ENCODE measurements at regions not wholly inside any gene's neighbourhood (a gene's known extent, or its start where the extent isn't known, plus 50 kb on each side); places are given as distances from the start of the nearest gene placed in this dataset.
"Not testable (repeated sequence)": the region's sequence is repeated elsewhere in the genome, so short reads cannot be mapped to it uniquely, and the experiment has no call there.

- H3K4me3 Mint-ChIP-seq, result no peak overlapping the region
- DNase-seq, result no peak
- H3K27me3 Mint-ChIP-seq, result no peaks in the 10 kb centered on the region
- no peak overlapping the region for H3K27ac Mint-ChIP-seq
- H3K36me3 Mint-ChIP-seq (ENCODE audit: low read depth), result no peaks in the 10 kb centered on the region
- no peaks in the 10 kb centered on the region for H3K9me3 Mint-ChIP-seq
- H3K4me1 Mint-ChIP-seq (ENCODE audit: low read depth), result peaks cover 11% of the 10 kb centered on the region
Measured at GRCh38 chr2:37798315-37799005, 126.6 kb upstream of the RMDN2 start.

- Mint-ChIP-seq H3K4me1 (ENCODE audit: low read depth) (peaks cover 11% of the 10 kb centered on the region), H3K36me3 (ENCODE audit: low read depth) (no peaks in the 10 kb centered on the region), H3K27ac (no peak overlapping the region), H3K27me3 (no peaks in the 10 kb centered on the region), H3K4me3 (no peak overlapping the region), H3K9me3 (no peaks in the 10 kb centered on the region)
- DNase-seq, result no peak
Measured at GRCh38 chr2:37800176-37800858, 124.8 kb upstream of the RMDN2 start.

- DNase-seq, result no peak
- H3K4me3 Mint-ChIP-seq, result no peak overlapping the region
- peaks cover 3% of the 10 kb centered on the region for H3K9me3 Mint-ChIP-seq
- H3K4me1 Mint-ChIP-seq (ENCODE audit: low read depth), result peaks cover 5% of the 10 kb centered on the region
- H3K36me3 Mint-ChIP-seq (ENCODE audit: low read depth), result no peaks in the 10 kb centered on the region
- H3K27ac Mint-ChIP-seq, result no peak overlapping the region
- no peaks in the 10 kb centered on the region for H3K27me3 Mint-ChIP-seq
Measured at GRCh38 chr2:37802211-37802752, 122.8 kb upstream of the RMDN2 start.

GRCh38 chr2:37802899-37803379 lies 122.1 kb upstream of the RMDN2 start:
- Mint-ChIP-seq H3K36me3 (ENCODE audit: low read depth) (no peaks in the 10 kb centered on the region), H3K27me3 (no peaks in the 10 kb centered on the region), H3K4me1 (ENCODE audit: low read depth) (no peaks in the 10 kb centered on the region), H3K4me3 (no peak overlapping the region), H3K9me3 (peaks cover 3% of the 10 kb centered on the region), H3K27ac (no peak overlapping the region)
- DNase-seq, result no peak

GRCh38 chr2:37806004-37806403 lies 119.1 kb upstream of the RMDN2 start:
- not testable (repeated sequence) for H3K27me3 Mint-ChIP-seq; H3K27ac Mint-ChIP-seq; H3K36me3 Mint-ChIP-seq (ENCODE audit: low read depth); DNase-seq; H3K9me3 Mint-ChIP-seq; H3K4me3 Mint-ChIP-seq
- H3K4me1 Mint-ChIP-seq (ENCODE audit: low read depth), result peaks cover 15% of the 10 kb centered on the region

GRCh38 chr2:37809525-37809924 lies 115.6 kb upstream of the RMDN2 start:
- Mint-ChIP-seq H3K27me3 (no peaks in the 10 kb centered on the region), H3K27ac (no peak overlapping the region), H3K9me3 (peaks cover 6% of the 10 kb centered on the region), H3K4me1 (ENCODE audit: low read depth) (peaks cover 15% of the 10 kb centered on the region), H3K36me3 (ENCODE audit: low read depth) (no peaks in the 10 kb centered on the region), H3K4me3 (no peak overlapping the region)
- no peak for DNase-seq

- Mint-ChIP-seq H3K27me3 (no peaks in the 10 kb centered on the region), H3K36me3 (ENCODE audit: low read depth) (no peaks in the 10 kb centered on the region), H3K4me1 (ENCODE audit: low read depth) (peaks cover 15% of the 10 kb centered on the region), H3K9me3 (peaks cover 6% of the 10 kb centered on the region), H3K4me3 (no peak overlapping the region), H3K27ac (no peak overlapping the region)
- DNase-seq, result no peak
Measured at GRCh38 chr2:37809931-37810570, 115.0 kb upstream of the RMDN2 start.

GRCh38 chr2:37812414-37812813 lies 112.7 kb upstream of the RMDN2 start:
- Mint-ChIP-seq H3K4me1 (ENCODE audit: low read depth) (peaks cover 15% of the 10 kb centered on the region), H3K9me3 (peaks cover 3% of the 10 kb centered on the region)
- DNase-seq, result no peak

GRCh38 chr2:37812941-37813730 lies 112.0 kb upstream of the RMDN2 start:
- H3K9me3 Mint-ChIP-seq, result peaks cover 3% of the 10 kb centered on the region
- H3K4me1 Mint-ChIP-seq (ENCODE audit: low read depth), result peaks cover 15% of the 10 kb centered on the region
- H3K27ac Mint-ChIP-seq, result no peak overlapping the region
- DNase-seq, result no peak
- H3K4me3 Mint-ChIP-seq, result no peak overlapping the region
- no peaks in the 10 kb centered on the region for H3K36me3 Mint-ChIP-seq (ENCODE audit: low read depth)
- no peaks in the 10 kb centered on the region for H3K27me3 Mint-ChIP-seq

More at GRCh38 chr2:37812414-37812813, 112.7 kb upstream of the RMDN2 start:
- no peaks in the 10 kb centered on the region for H3K27me3 Mint-ChIP-seq
- no peak overlapping the region for H3K4me3 Mint-ChIP-seq
- H3K36me3 Mint-ChIP-seq (ENCODE audit: low read depth), result no peaks in the 10 kb centered on the region
- H3K27ac Mint-ChIP-seq, result no peak overlapping the region

GRCh38 chr2:37816036-37816435 lies 109.1 kb upstream of the RMDN2 start:
- Mint-ChIP-seq H3K4me3 (no peak overlapping the region), H3K27me3 (no peaks in the 10 kb centered on the region), H3K36me3 (ENCODE audit: low read depth) (no peaks in the 10 kb centered on the region), H3K27ac (no peak overlapping the region), H3K9me3 (no peaks in the 10 kb centered on the region), H3K4me1 (ENCODE audit: low read depth) (peaks cover 6% of the 10 kb centered on the region)
- DNase-seq, result no peak

GRCh38 chr2:37816686-37817085 lies 108.4 kb upstream of the RMDN2 start:
- Mint-ChIP-seq H3K9me3 (no peaks in the 10 kb centered on the region), H3K4me3 (no peak overlapping the region), H3K4me1 (ENCODE audit: low read depth) (peaks cover 10% of the 10 kb centered on the region), H3K27me3 (no peaks in the 10 kb centered on the region), H3K27ac (no peak overlapping the region), H3K36me3 (ENCODE audit: low read depth) (no peaks in the 10 kb centered on the region)
- no peak for DNase-seq

GRCh38 chr2:37819186-37819585 lies 105.9 kb upstream of the RMDN2 start:
- Mint-ChIP-seq H3K36me3 (ENCODE audit: low read depth) (no peaks in the 10 kb centered on the region), H3K27me3 (no peaks in the 10 kb centered on the region), H3K4me1 (ENCODE audit: low read depth) (peaks cover 26% of the 10 kb centered on the region), H3K27ac (no peak overlapping the region), H3K4me3 (no peak overlapping the region), H3K9me3 (no peaks in the 10 kb centered on the region)
- no peak for DNase-seq

GRCh38 chr2:37820471-37820986 lies 104.6 kb upstream of the RMDN2 start:
- H3K4me1 Mint-ChIP-seq (ENCODE audit: low read depth), result peaks cover 27% of the 10 kb centered on the region
- H3K9me3 Mint-ChIP-seq, result no peaks in the 10 kb centered on the region
- H3K27ac Mint-ChIP-seq, result no peak overlapping the region
- no peak for DNase-seq
- H3K36me3 Mint-ChIP-seq (ENCODE audit: low read depth), result no peaks in the 10 kb centered on the region
- no peaks in the 10 kb centered on the region for H3K27me3 Mint-ChIP-seq
- H3K4me3 Mint-ChIP-seq, result no peak overlapping the region

- no peak overlapping the region for H3K27ac Mint-ChIP-seq
- no peak for DNase-seq
- no peak overlapping the region for H3K4me3 Mint-ChIP-seq
- H3K9me3 Mint-ChIP-seq, result no peaks in the 10 kb centered on the region
- H3K4me1 Mint-ChIP-seq (ENCODE audit: low read depth), result peaks cover 34% of the 10 kb centered on the region
- H3K36me3 Mint-ChIP-seq (ENCODE audit: low read depth), result no peaks in the 10 kb centered on the region
- H3K27me3 Mint-ChIP-seq, result no peaks in the 10 kb centered on the region
Measured at GRCh38 chr2:37825586-37825985, 99.5 kb upstream of the RMDN2 start.

Data from activated T-cell treated with anti-CD3 and anti-CD28 coated beads, Interleukin-2, amount 50 U/mL, for 24 hours (primary cell).